ENCODE measurements at regions not wholly inside any gene's neighbourhood (a gene's known extent, or its start where the extent isn't known, plus 50 kb on each side); places are given as distances from the start of the nearest gene placed in this dataset.
"Not testable (repeated sequence)": the region's sequence is repeated elsewhere in the genome, so short reads cannot be mapped to it uniquely, and the experiment has no call there.

DNA sequence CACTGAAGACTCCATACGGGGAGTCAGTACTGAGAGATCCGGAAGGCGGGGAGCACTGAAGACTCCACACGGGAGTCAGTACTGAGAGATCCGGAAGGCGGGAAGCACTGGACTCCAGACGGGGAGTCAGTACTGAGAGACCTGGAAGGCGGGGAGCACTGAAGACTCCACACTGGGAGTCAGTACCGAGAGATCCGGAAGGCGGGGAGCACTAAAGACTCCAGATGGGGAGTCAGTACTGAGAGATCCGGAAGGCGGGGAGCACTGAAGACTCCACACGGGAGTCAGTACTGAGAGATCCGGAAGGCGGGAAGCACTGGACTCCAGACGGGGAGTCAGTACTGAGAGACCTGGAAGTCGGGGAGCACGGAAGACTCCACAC is 77.2 kb downstream of the DLL1 start:
- not testable (repeated sequence) for DNase-seq (ENCODE audit: low read depth)

DNA sequence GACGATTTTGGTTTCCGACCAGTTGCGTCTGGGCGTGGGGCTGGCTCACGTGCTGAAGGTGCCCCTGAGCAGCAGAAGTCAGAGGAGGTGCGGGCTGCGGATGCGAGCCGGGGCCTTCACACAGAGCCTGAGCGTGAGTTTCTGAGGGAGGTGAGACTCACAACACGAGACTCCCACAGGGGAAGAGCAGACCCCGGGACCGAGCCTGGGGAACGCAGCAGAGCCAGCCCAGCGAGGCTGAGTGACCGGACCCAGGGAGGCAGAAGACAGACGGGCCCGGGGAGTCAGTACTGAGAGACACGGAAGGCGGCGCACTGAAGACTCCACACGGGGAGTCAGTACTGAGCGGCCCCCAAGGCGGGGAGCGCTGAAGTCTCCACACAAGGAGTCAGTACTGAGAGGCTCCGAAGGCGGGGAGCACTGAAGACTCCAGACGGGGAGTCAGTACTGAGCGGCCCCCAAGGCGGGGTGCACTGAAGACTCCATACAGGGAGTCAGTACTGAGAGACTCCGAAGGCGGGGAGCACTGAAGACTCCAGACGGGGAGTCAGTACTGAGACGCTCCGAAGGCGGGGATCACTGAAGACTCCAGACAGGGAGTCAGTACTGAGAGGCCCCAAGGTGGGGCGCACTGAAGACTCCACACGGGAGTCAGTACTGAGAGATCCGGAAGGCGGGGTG is 77.8 kb downstream of the DLL1 start:
- no peak for DNase-seq (ENCODE audit: low read depth)

DNA sequence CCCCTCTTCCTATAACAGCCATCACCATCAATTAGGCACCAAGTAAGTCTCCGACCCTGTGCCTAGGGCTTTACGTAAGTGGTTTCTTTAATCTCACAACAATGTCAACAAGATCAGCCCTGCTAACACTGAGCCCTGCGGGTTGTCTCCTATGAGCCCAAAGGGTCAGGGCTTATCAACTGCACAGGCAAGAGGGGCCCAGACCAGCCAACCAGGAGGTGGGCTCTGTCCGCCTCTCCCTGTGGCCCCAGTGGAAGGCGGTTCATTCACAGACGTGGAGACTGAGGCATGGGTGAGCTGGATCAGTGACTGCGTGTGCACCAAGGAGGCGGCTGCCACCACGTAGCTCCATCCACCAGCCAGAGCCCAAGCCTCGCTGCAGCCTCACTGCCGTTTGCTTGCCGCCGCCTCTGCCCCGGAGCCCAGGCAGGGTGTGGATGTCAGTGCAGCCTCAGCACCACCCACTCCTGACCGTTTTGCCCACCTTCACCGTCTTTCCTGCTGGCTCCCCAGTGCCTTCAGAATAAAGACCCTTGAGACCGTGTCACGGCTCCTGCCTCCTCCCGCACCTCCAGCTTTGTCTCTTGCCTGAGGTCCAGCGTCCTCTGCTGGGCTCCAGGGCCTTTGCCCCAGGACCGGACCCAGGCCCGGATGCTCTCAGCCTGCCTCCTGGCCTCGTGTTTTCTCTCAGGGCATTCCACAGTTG is 78.7 kb downstream of the DLL1 start:
- no peak for DNase-seq (ENCODE audit: low read depth)

DNA sequence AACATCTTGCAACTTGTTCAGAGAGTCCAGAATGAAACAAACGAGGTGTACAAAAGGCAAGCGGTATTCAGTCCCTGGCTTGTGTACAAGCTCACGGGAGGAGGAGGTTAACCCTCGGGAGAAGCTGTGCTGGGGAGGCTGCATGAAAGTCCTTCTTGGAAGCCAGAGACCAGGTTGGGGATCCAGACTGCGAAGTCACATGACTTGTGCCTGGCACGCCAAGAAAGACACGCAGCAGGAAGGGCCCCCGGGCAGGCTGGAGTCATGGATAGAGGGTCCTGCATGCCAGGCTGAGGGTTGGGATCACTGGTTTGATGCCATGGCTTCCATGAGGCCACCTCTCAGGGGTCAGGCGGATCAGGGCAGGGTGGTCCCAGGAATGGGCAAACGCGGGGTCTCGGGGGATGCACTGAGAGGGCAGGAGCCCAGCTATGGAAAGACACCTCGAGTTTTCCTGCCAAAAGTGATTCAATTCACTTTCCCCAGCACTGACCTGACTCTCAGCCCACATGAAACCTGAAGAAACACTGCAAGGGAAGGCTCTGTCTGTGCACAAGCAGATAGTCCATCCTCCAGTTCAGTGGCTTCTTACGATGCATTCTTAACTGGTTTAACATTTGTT is 79.4 kb downstream of the DLL1 start:
- no peak for DNase-seq (ENCODE audit: low read depth)

DNA sequence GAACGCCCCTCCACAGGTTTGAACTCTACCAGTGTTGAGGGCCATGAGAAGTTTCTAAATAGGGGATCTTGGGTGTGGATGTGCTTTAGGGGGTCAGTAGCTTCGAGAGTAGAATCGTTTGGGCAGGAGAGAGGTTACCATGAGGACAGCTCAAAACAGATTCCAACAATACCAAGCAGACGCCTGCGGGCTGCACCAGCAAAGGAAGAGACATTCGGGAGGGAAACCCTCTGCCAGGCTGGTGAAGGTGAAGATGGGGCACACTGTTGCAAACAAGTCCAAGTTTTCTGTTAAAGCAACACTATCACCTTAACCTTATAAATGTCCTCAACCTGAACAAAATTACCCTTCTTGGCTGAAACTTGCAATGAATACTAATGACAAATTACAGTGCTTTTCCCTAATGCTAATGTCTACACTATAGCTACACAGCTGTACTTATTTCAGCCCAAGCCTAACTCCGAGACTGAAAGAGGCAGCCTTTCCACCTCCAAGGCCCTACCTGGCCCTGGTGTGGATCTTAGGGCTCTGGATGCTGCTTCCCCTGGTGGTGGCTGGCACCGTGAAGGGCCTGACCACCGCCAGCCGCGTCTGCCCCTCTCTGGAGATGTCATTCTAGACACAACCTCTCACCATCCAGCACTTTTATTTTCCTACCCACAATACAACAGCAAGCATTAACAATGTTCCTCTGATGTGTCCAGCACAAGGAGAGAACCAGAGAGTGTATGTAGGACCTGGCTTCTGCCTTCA is 80.1 kb downstream of the DLL1 start:
- DNase-seq (ENCODE audit: low read depth): no peak

DNA sequence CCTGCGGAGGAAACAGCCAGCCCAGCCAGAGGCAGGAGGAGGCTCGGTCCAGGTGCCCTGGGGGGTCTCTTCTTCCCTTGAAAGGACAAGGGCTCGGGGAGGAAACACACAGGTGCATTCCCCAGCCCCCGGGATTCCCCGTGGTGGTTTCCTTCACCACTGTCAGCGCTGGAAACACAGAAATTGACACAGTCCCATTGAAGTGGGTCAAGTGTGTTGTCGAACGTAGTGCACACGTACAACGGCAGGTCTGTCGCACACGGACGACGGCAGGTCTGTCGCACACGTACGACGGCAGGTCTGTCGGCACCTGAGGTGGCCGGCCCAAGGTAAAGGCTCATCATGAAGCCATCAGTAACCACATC is 80.9 kb downstream of the DLL1 start:
- no peak for DNase-seq (ENCODE audit: low read depth)

GRCh38 chr6:170209354-170210025 is 81.4 kb downstream of the DLL1 start:
- DNase-seq (ENCODE audit: low read depth): no peak

DNA sequence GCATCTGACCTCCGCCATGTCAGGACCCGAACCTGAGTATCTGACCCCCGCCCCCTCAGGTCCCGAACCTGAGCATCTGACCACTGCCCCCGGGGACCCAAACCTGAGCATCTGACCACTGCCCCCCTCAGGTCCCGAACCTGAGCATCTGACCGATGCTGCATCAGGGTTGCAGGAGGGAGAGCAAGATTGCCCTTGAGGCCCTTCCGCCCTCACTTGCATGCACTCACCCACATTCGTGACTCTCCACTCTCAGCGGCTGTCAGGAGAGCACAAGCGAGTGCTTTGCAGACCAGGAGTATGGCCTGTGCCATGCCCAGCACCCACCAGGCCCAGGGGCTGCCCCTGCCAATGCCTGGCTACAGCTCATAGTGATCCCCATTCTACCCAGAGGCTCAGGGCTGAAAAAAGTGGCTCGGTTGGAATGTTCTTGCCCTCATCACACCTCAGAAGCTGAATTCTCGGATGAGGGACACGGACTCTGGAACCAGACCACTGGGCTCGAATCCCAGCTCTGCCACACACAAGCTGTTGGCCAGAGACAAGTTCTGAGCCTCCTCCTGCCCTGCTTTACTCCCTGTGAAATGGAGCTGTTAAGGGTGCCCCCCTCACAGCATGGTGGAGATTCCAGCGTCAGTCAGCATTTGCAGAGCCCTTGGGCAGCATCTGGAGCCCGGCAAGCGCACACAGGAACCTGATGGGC is 82.1 kb downstream of the DLL1 start:
- DNase-seq (ENCODE audit: low read depth): no peak

- DNase-seq (ENCODE audit: low read depth): no peak
These were observed 82.7 kb downstream of the DLL1 start for GRCh38 chr6:170208182-170208601.

GRCh38 chr6:170207586-170208181 is 83.2 kb downstream of the DLL1 start:
- DNase-seq (ENCODE audit: low read depth): no peak

GRCh38 chr6:170206851-170207431 is 83.9 kb downstream of the DLL1 start:
- no peak for DNase-seq (ENCODE audit: low read depth)

- no peak for DNase-seq (ENCODE audit: low read depth)
These were observed 84.6 kb downstream of the DLL1 start for GRCh38 chr6:170206317-170206621.

- no peak for DNase-seq (ENCODE audit: low read depth)
These were observed 85.2 kb downstream of the DLL1 start for GRCh38 chr6:170205534-170206316.

DNA sequence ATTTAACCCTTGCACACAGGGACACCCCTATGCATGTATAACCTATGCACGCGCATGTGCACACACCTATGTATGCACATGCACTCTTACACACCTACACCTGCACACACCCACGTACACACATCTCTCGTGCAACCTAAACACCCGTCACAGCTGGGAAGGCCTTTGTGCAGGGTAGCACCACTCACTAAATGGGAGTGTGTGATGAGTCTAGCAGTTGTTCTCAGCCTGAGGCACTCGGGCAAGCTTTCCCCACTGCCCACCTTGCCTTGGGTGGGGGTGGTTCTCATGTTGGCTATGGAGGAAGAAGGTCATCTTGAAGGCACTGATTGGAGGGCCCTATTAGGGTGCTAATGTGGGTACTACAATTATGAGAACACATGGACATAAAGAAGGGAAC is 85.8 kb downstream of the DLL1 start:
- no peak for DNase-seq (ENCODE audit: low read depth)

GRCh38 chr6:170203212-170203611 is 87.7 kb downstream of the DLL1 start:
- no peak for DNase-seq (ENCODE audit: low read depth)

- no peak for DNase-seq (ENCODE audit: low read depth)
These were observed 88.3 kb downstream of the DLL1 start for GRCh38 chr6:170202416-170203135.

DNA sequence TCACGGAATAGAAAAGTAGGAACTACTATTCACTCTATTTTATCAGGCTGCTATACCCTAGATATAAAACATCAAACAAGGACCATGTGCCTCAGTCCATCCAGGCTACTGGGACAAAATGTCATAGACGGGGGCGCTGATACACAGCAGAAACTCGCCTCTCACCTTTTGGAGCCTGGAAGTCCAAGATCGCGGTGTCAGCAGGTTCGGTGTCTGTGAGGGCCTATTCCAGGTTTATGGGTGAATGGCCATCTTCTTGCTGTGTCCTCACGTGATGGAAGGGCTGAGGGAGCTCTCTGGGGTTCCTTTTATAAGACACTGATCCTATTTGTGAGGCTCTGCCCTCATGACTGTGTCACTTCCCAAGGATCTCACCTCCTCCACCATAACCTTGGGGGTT is 89.5 kb downstream of the DLL1 start:
- DNase-seq (ENCODE audit: low read depth): no peak

- DNase-seq (ENCODE audit: low read depth): no peak
These were observed 90.4 kb downstream of the DLL1 start for GRCh38 chr6:170200458-170200891.

DNA sequence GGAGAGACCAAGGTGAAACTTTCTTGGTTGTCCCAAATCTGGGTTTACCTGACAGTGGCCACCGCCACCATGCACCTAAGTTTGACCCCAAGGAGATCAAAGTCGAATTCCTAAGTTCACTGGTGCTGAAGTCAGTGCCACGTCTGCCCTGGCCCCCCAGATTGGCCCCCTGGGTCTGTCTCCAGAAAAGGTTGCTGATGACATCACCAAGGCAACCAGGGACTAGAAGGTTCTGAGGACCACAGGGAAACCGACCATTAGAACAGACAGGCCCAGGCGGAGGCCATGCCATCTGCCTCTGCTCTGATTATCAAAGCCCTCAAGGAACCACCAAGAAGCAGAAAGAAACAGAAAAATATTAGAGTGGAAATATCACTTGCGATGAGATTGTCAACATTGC is 91.2 kb downstream of the DLL1 start:
- no peak for DNase-seq (ENCODE audit: low read depth)
